ENCODE measurements at regions not wholly inside any gene's neighbourhood (a gene's known extent, or its start where the extent isn't known, plus 50 kb on each side); places are given as distances from the start of the nearest gene placed in this dataset.

GRCh38 chr13:40170091-40170490, 496.4 kb downstream of the FOXO1 start:
- H3K36me3 Mint-ChIP-seq = no peaks in the 10 kb centered on the region
- H3K9me3 Mint-ChIP-seq = peaks cover 0 to 7% (median 3%) of the 10 kb centered on the region in 7 donors
- Histone ChIP-seq H2AFZ (ENCODE audit: insufficient read depth, low read depth, low read length, poor library complexity, severe bottlenecking) (no peak overlapping the region), H3K4me1 (ENCODE audit: control insufficient read depth in 1 of 2, insufficient read depth in 2 of 2, low read length in 2 of 2) (no peaks in the 10 kb centered on the region), H3K36me3 (replicated peaks in 1 of 2; ENCODE audit: control insufficient read depth in 1 of 2, insufficient read depth in 2 of 2, low read length in 2 of 2) (no peaks in the 10 kb centered on the region), H3K27ac (ENCODE audit: low read depth in 1 of 2, low read length in 2 of 2) (no peak overlapping the region), H3K9ac (ENCODE audit: insufficient read depth, low read length, poor library complexity, severe bottlenecking) (no peak overlapping the region), H4K20me1 (ENCODE audit: insufficient read depth, low read length) (no peaks in the 10 kb centered on the region), H3K79me2 (ENCODE audit: insufficient read depth, low read length) (no peaks in the 10 kb centered on the region), H3K9me3 (replicated peaks in 1 of 2; ENCODE audit: control insufficient read depth in 1 of 2, insufficient read depth in 1 of 2, low read length in 2 of 2) (no peaks in the 10 kb centered on the region), H3K4me3 (replicated peaks in 1 of 3; ENCODE audit: low read depth in 2 of 3, low read length in 3 of 3) (no peak overlapping the region), H3K27me3 (ENCODE audit: control insufficient read depth in 2 of 2, insufficient read depth in 2 of 2, low read length in 2 of 2) (peaks cover 5 to 16% of the 10 kb centered on the region in 2 donors), H3K4me2 (replicated peaks; ENCODE audit: extremely low read depth, low read length, poor library complexity, severe bottlenecking) (no peak overlapping the region)
- no peak overlapping the region for H3K4me3 Mint-ChIP-seq
- H3K4me1 Mint-ChIP-seq = no peaks in the 10 kb centered on the region
- TF ChIP-seq CTCF (IDR thresholded peaks at IDR 0.05) = no peak
- H3K27me3 Mint-ChIP-seq (ENCODE audit: low read depth in 3 of 3) = peaks cover 19 to 27% (median 27%) of the 10 kb centered on the region in 3 donors
- no peak overlapping the region for H3K27ac Mint-ChIP-seq
- 100% methylated on average over 1 of the region's 4 CpGs for WGBS (ENCODE audit: insufficient coverage)
- intact Hi-C loops (cut with micrococcal nuclease) = no loop called here
- DNase-seq = no peak

- no peak for DNase-seq
- Histone ChIP-seq H3K36me3 (replicated peaks in 1 of 2; ENCODE audit: control insufficient read depth in 1 of 2, insufficient read depth in 2 of 2, low read length in 2 of 2) (no peaks in the 10 kb centered on the region), H3K9ac (ENCODE audit: insufficient read depth, low read length, poor library complexity, severe bottlenecking) (no peak overlapping the region), H3K4me2 (replicated peaks; ENCODE audit: extremely low read depth, low read length, poor library complexity, severe bottlenecking) (no peak overlapping the region), H4K20me1 (ENCODE audit: insufficient read depth, low read length) (no peaks in the 10 kb centered on the region), H2AFZ (ENCODE audit: insufficient read depth, low read depth, low read length, poor library complexity, severe bottlenecking) (no peak overlapping the region), H3K79me2 (ENCODE audit: insufficient read depth, low read length) (no peaks in the 10 kb centered on the region), H3K4me1 (ENCODE audit: control insufficient read depth in 1 of 2, insufficient read depth in 2 of 2, low read length in 2 of 2) (no peaks in the 10 kb centered on the region), H3K27me3 (ENCODE audit: control insufficient read depth in 2 of 2, insufficient read depth in 2 of 2, low read length in 2 of 2) (peaks cover 5 to 16% of the 10 kb centered on the region in 2 donors), H3K4me3 (replicated peaks in 1 of 3; ENCODE audit: low read depth in 2 of 3, low read length in 3 of 3) (no peak overlapping the region), H3K27ac (ENCODE audit: low read depth in 1 of 2, low read length in 2 of 2) (no peak overlapping the region), H3K9me3 (replicated peaks in 1 of 2; ENCODE audit: control insufficient read depth in 1 of 2, insufficient read depth in 1 of 2, low read length in 2 of 2) (no peaks in the 10 kb centered on the region)
- Mint-ChIP-seq H3K4me1 (no peaks in the 10 kb centered on the region), H3K4me3 (no peak overlapping the region), H3K27ac (no peak overlapping the region), H3K27me3 (ENCODE audit: low read depth in 3 of 3) (peaks cover 16 to 27% (median 27%) of the 10 kb centered on the region in 3 donors), H3K36me3 (no peaks in the 10 kb centered on the region), H3K9me3 (peaks cover 0 to 7% (median 3%) of the 10 kb centered on the region in 7 donors)
- 97% methylated on average over 3 of the region's 3 CpGs for WGBS (ENCODE audit: insufficient coverage)
- intact Hi-C loops (cut with micrococcal nuclease) = no loop called here
- no peak for TF ChIP-seq CTCF (IDR thresholded peaks at IDR 0.05)
Measured at GRCh38 chr13:40170982-40171381, 495.5 kb downstream of the FOXO1 start.
